ENCODE measurements at regions not wholly inside any gene's neighbourhood (a gene's known extent, or its start where the extent isn't known, plus 50 kb on each side); places are given as distances from the start of the nearest gene placed in this dataset.

GRCh38 chr3:160171813-160172212 lies 53.4 kb upstream of the C3orf80 start:
- H3K4me3 Mint-ChIP-seq (ENCODE audit: low read depth): no peak overlapping the region
- H3K27me3 Mint-ChIP-seq: peaks cover 6% of the 10 kb centered on the region
- no peak for TF ChIP-seq CTCF (IDR thresholded peaks at IDR 0.05; ENCODE audit: unreplicated experiment)
- peaks cover 7% of the 10 kb centered on the region for H3K4me1 Mint-ChIP-seq (ENCODE audit: low read depth)
- H3K27ac Mint-ChIP-seq: no peak overlapping the region
- no peaks in the 10 kb centered on the region for H3K9me3 Mint-ChIP-seq (ENCODE audit: low read depth)
- DNase-seq (ENCODE audit: low spot score, unreplicated experiment): no peak
- no peaks in the 10 kb centered on the region for H3K36me3 Mint-ChIP-seq (ENCODE audit: insufficient read depth)

- Mint-ChIP-seq H3K4me3 (ENCODE audit: low read depth) (no peak overlapping the region), H3K4me1 (ENCODE audit: low read depth) (peaks cover 2% of the 10 kb centered on the region), H3K9me3 (ENCODE audit: low read depth) (peaks cover 4% of the 10 kb centered on the region), H3K36me3 (ENCODE audit: insufficient read depth) (peaks cover 2% of the 10 kb centered on the region), H3K27me3 (peaks cover under 1% of the 10 kb centered on the region), H3K27ac (no peak overlapping the region)
- DNase-seq (ENCODE audit: low spot score, unreplicated experiment): no peak
- TF ChIP-seq CTCF (IDR thresholded peaks at IDR 0.05; ENCODE audit: unreplicated experiment): no peak
These were observed 50.6 kb upstream of the C3orf80 start for GRCh38 chr3:160174621-160175020.
